Testis (tissue), 2 donors: ENCODE measurements at regions not wholly inside any gene's neighbourhood (a gene's known extent, or its start where the extent isn't known, plus 50 kb on each side); places are given as distances from the start of the nearest gene placed in this dataset.

ENCODE experiments used
- CTCF ChIP-seq, 3 experiments: fragments of 450-650 bp in 2 of 3; fragments of 200-600 bp in 1 of 3; sonication (generic) in 1 of 3; IDR thresholded peaks; one replicate each; pipeline ENCODE4 v1.5.1; 2016 to 2019; ENCODE audit warnings: antibody characterized with exemption in 3 of 3, mild to moderate bottlenecking in 2 of 3, moderate library complexity in 1 of 3
- POLR2A ChIP-seq: fragments of 450-650 bp; IDR thresholded peaks from one replicate; pipeline ENCODE4 v1.6.1; 2017; ENCODE audit warnings: antibody characterized with exemption, mild to moderate bottlenecking, moderate library complexity

GRCh38 chr4:97300561-97300960, 842.7 kb downstream of the STPG2 start:
- TF ChIP-seq CTCF (IDR thresholded peaks at IDR 0.05) (no peak), POLR2A (no peak)
